Parathyroid adenoma (tissue), 2 donors: ENCODE measurements at regions not wholly inside any gene's neighbourhood (a gene's known extent, or its start where the extent isn't known, plus 50 kb on each side); places are given as distances from the start of the nearest gene placed in this dataset.
"Not testable (repeated sequence)": the region's sequence is repeated elsewhere in the genome, so short reads cannot be mapped to it uniquely, and the experiment has no call there.

Source experiments
- H2AFZ ChIP-seq: fragments of 300-600 bp; sonication (generic); one replicate; pipeline ENCODE4 v1.7.0; 2017; ENCODE audit warnings: antibody characterized with exemption, mild to moderate bottlenecking
- H3K27ac ChIP-seq: fragments of 300-600 bp; sonication (generic); one replicate; pipeline ENCODE4 v1.7.0; 2017
- H3K27me3 ChIP-seq: fragments of 300-600 bp; sonication (generic); one replicate; pipeline ENCODE4 v1.7.0; 2017; ENCODE audit warnings: low read length; ENCODE audit not compliant: control insufficient read depth, insufficient read depth
- H3K36me3 ChIP-seq: fragments of 300-600 bp; sonication (generic); one replicate; pipeline ENCODE4 v1.7.0; 2017; ENCODE audit warnings: low read length; ENCODE audit not compliant: control insufficient read depth, insufficient read depth
- H3K4me1 ChIP-seq: fragments of 300-600 bp; sonication (generic); one replicate; pipeline ENCODE4 v1.7.0; 2017; ENCODE audit warnings: control low read depth
- H3K4me2 ChIP-seq: fragments of 300-600 bp; sonication (generic); one replicate; pipeline ENCODE4 v1.7.0; 2017; ENCODE audit warnings: low read length
- H3K4me3 ChIP-seq: fragments of 300-600 bp; sonication (generic); one replicate; pipeline ENCODE4 v1.7.0; 2017; ENCODE audit warnings: low read depth, low read length
- H3K79me2 ChIP-seq: fragments of 300-600 bp; sonication (generic); one replicate; pipeline ENCODE4 v1.7.0; 2017; ENCODE audit warnings: control low read depth
- H3K9ac ChIP-seq: fragments of 300-600 bp; sonication (generic); one replicate; pipeline ENCODE4 v1.7.0; 2017; ENCODE audit warnings: mild to moderate bottlenecking
- H3K9me3 ChIP-seq: fragments of 300-600 bp; sonication (generic); one replicate; pipeline ENCODE4 v1.7.0; 2017; ENCODE audit warnings: low read length; ENCODE audit not compliant: control insufficient read depth
- CTCF ChIP-seq: fragments of 300-600 bp; sonication (generic); IDR thresholded peaks from one replicate; pipeline ENCODE4 v1.7.0; 2017; ENCODE audit warnings: antibody characterized with exemption, mild to moderate bottlenecking
- donor health status: primary hyperparathyroidism.

GRCh38 chr6:49118478-49118877, 344.6 kb downstream of the MMUT start:
- H3K4me2 ChIP-seq: no peak overlapping the region
- no peak for TF ChIP-seq CTCF

GRCh38 chr6:49110916-49111315, 352.1 kb downstream of the MMUT start:
- H3K36me3 ChIP-seq: no peaks in the 10 kb centered on the region
- no peak for TF ChIP-seq CTCF
- no peaks in the 10 kb centered on the region for H3K4me1 ChIP-seq
- H3K79me2 ChIP-seq: no peaks in the 10 kb centered on the region
- H3K4me3 ChIP-seq: no peak overlapping the region
- H3K27ac ChIP-seq: no peak overlapping the region
- no peak overlapping the region for H3K9ac ChIP-seq
- H3K27me3 ChIP-seq: no peaks in the 10 kb centered on the region
- no peak overlapping the region for H3K4me2 ChIP-seq
- no peak overlapping the region for H2AFZ ChIP-seq
- no peaks in the 10 kb centered on the region for H3K9me3 ChIP-seq

More at GRCh38 chr6:49118478-49118877, 344.6 kb downstream of the MMUT start:
- no peaks in the 10 kb centered on the region for H3K4me1 ChIP-seq
- no peaks in the 10 kb centered on the region for H3K9me3 ChIP-seq
- H2AFZ ChIP-seq: no peak overlapping the region
- H3K9ac ChIP-seq: no peak overlapping the region
- H3K36me3 ChIP-seq: no peaks in the 10 kb centered on the region
- no peak overlapping the region for H3K27ac ChIP-seq
- H3K4me3 ChIP-seq: no peak overlapping the region
- no peaks in the 10 kb centered on the region for H3K27me3 ChIP-seq
- H3K79me2 ChIP-seq: no peaks in the 10 kb centered on the region

GRCh38 chr6:49097664-49098063, 365.4 kb downstream of the MMUT start:
- not testable (repeated sequence) for H3K4me3 ChIP-seq, H3K36me3 ChIP-seq, H3K4me2 ChIP-seq, H3K27me3 ChIP-seq, H3K9ac ChIP-seq, H3K4me1 ChIP-seq, H3K9me3 ChIP-seq, H2AFZ ChIP-seq, H3K79me2 ChIP-seq, H3K27ac ChIP-seq

- H3K9ac ChIP-seq: no peak overlapping the region
- H3K27me3 ChIP-seq: no peaks in the 10 kb centered on the region
- no peak overlapping the region for H3K27ac ChIP-seq
- no peak overlapping the region for H3K4me3 ChIP-seq
- no peak for TF ChIP-seq CTCF
- no peak overlapping the region for H3K4me2 ChIP-seq
- H3K9me3 ChIP-seq: no peaks in the 10 kb centered on the region
- H3K79me2 ChIP-seq: no peaks in the 10 kb centered on the region
- no peak overlapping the region for H2AFZ ChIP-seq
- H3K4me1 ChIP-seq: no peaks in the 10 kb centered on the region
- H3K36me3 ChIP-seq: no peaks in the 10 kb centered on the region
These were observed 365.9 kb downstream of the MMUT start for GRCh38 chr6:49097116-49097515.

- H3K4me1 ChIP-seq: no peaks in the 10 kb centered on the region
- TF ChIP-seq CTCF: no peak
These were observed 374.4 kb downstream of the MMUT start for GRCh38 chr6:49088631-49089030.

More at GRCh38 chr6:49088631-49089030, 374.4 kb downstream of the MMUT start:
- no peaks in the 10 kb centered on the region for H3K79me2 ChIP-seq
- no peak overlapping the region for H2AFZ ChIP-seq
- no peak overlapping the region for H3K9ac ChIP-seq
- no peak overlapping the region for H3K27ac ChIP-seq
- H3K27me3 ChIP-seq: no peaks in the 10 kb centered on the region
- no peak overlapping the region for H3K4me3 ChIP-seq
- H3K9me3 ChIP-seq: no peaks in the 10 kb centered on the region
- H3K4me2 ChIP-seq: no peak overlapping the region
- H3K36me3 ChIP-seq: no peaks in the 10 kb centered on the region
